ENCODE measurements at regions not wholly inside any gene's neighbourhood (a gene's known extent, or its start where the extent isn't known, plus 50 kb on each side); places are given as distances from the start of the nearest gene placed in this dataset.

DNA sequence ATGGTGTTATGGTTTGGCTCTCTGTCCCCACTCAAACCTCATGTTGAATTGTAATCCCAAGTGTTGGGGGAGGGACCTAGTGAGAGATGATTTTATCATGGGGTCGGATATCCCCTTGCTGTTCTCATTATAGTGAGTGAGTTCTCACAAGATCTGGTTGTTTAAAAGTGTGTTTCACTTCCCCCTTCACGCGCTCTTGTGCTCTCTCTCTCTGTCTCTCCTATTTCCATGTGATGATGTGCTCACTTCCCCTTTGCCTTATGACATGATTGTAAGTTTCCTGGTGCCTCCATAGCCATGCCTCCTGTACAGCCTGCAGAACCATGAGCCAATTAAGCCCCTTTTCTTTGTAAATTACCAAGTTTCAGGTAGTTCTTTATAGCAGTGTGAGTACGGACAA lies 765.1 kb downstream of the KCNA4 start:
- Histone ChIP-seq H3K79me2 (ENCODE audit: insufficient read depth, low read length) (no peaks in the 10 kb centered on the region), H3K4me2 (ENCODE audit: low read depth, low read length, poor library complexity, severe bottlenecking) (no peak overlapping the region), H3K27me3 (ENCODE audit: low read length) (no peaks in the 10 kb centered on the region), H3K36me3 (ENCODE audit: low read length) (no peaks in the 10 kb centered on the region), H3K9ac (ENCODE audit: low read length) (no peak overlapping the region), H3K27ac (ENCODE audit: low read depth, low read length) (no peak overlapping the region), H3F3A (ENCODE audit: insufficient read depth) (no peaks in the 10 kb centered on the region), H3K4me3 (ENCODE audit: insufficient read depth, low read length, poor library complexity, severe bottlenecking) (no peak overlapping the region), H2AFZ (ENCODE audit: low read depth, low read length, severe bottlenecking) (no peak overlapping the region), H4K20me1 (ENCODE audit: low read depth, low read length) (no peaks in the 10 kb centered on the region), H3K9me3 (ENCODE audit: insufficient read depth, low read length) (no peaks in the 10 kb centered on the region), H3K9me2 (replicated peaks; ENCODE audit: insufficient read depth, low read length) (no peaks in the 10 kb centered on the region)
- TF ChIP-seq EZH2phosphoT487 (conservative IDR thresholded peaks at IDR 0.05; ENCODE audit: low read length) = no peak
- TF ChIP-seq, protein P1, sequence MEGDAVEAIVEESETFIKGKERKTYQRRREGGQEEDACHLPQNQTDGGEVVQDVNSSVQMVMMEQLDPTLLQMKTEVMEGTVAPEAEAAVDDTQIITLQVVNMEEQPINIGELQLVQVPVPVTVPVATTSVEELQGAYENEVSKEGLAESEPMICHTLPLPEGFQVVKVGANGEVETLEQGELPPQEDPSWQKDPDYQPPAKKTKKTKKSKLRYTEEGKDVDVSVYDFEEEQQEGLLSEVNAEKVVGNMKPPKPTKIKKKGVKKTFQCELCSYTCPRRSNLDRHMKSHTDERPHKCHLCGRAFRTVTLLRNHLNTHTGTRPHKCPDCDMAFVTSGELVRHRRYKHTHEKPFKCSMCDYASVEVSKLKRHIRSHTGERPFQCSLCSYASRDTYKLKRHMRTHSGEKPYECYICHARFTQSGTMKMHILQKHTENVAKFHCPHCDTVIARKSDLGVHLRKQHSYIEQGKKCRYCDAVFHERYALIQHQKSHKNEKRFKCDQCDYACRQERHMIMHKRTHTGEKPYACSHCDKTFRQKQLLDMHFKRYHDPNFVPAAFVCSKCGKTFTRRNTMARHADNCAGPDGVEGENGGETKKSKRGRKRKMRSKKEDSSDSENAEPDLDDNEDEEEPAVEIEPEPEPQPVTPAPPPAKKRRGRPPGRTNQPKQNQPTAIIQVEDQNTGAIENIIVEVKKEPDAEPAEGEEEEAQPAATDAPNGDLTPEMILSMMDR (IDR thresholded peaks at IDR 0.05; ENCODE audit: insufficient read depth, low read length, poor library complexity, severe bottlenecking) = no peak

DNA sequence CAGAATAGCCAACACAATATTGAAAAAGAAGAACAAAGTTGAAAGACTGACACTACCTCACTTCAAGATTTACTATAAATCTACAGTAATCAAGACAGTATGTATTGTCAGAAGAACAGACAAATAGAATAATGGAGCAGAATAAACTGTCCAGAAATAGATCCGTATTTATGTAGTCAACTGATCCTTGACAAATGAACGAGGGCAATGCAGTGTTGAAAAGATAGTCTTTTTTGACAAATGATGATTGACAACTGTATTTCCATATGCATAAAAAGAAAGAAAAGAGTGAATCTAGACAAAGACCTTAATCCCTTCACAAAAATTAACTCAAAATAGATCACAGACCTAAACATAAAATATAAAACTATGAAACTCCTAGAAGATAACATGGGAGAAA lies 767.1 kb downstream of the KCNA4 start:
- H3K9me3 ChIP-seq (ENCODE audit: insufficient read depth, low read length) = no peaks in the 10 kb centered on the region
- H3K4me3 ChIP-seq (ENCODE audit: insufficient read depth, low read length, poor library complexity, severe bottlenecking) = no peak overlapping the region
- H3K4me2 ChIP-seq (ENCODE audit: low read depth, low read length, poor library complexity, severe bottlenecking) = no peak overlapping the region
- TF ChIP-seq, protein P1 (IDR thresholded peaks at IDR 0.05; ENCODE audit: insufficient read depth, low read length, poor library complexity, severe bottlenecking) = no peak
- TF ChIP-seq EZH2phosphoT487 (conservative IDR thresholded peaks at IDR 0.05; ENCODE audit: low read length) = no peak
- H3K9ac ChIP-seq (ENCODE audit: low read length) = no peak overlapping the region
- H3K79me2 ChIP-seq (ENCODE audit: insufficient read depth, low read length) = no peaks in the 10 kb centered on the region
- H4K20me1 ChIP-seq (ENCODE audit: low read depth, low read length) = no peaks in the 10 kb centered on the region
- H3K9me2 ChIP-seq (replicated peaks; ENCODE audit: insufficient read depth, low read length) = no peaks in the 10 kb centered on the region
- H3K27me3 ChIP-seq (ENCODE audit: low read length) = no peaks in the 10 kb centered on the region
- no peaks in the 10 kb centered on the region for H3F3A ChIP-seq (ENCODE audit: insufficient read depth)
- no peak overlapping the region for H3K27ac ChIP-seq (ENCODE audit: low read depth, low read length)
- no peaks in the 10 kb centered on the region for H3K36me3 ChIP-seq (ENCODE audit: low read length)
- H2AFZ ChIP-seq (ENCODE audit: low read depth, low read length, severe bottlenecking) = no peak overlapping the region

DNA sequence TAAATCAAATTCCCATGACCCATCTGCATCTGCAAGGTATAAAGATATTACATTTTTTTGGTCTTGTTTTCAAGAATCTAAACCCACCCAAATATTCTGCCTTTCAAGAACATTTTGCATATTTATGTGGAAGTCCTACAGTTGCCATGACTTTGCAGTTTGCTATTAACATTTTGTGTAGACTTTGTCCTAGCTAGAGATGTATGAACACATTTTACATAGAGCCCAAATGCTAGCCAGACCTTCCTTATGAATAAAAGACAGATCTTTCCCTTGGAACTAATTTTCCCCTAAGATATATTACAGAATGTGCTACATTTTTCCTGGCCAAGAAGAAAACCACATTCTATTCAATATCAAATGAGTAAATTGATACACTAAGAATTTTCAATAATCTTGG lies 772.5 kb downstream of the KCNA4 start:
- no peaks in the 10 kb centered on the region for H3K9me2 ChIP-seq (replicated peaks; ENCODE audit: insufficient read depth, low read length)
- no peaks in the 10 kb centered on the region for H3K27me3 ChIP-seq (ENCODE audit: low read length)
- H3K36me3 ChIP-seq (ENCODE audit: low read length) = no peaks in the 10 kb centered on the region
- no peak for TF ChIP-seq EZH2phosphoT487 (conservative IDR thresholded peaks at IDR 0.05; ENCODE audit: low read length)
- TF ChIP-seq, protein P1 (IDR thresholded peaks at IDR 0.05; ENCODE audit: insufficient read depth, low read length, poor library complexity, severe bottlenecking) = no peak
- H3K9me3 ChIP-seq (ENCODE audit: insufficient read depth, low read length) = no peaks in the 10 kb centered on the region
- H3K79me2 ChIP-seq (ENCODE audit: insufficient read depth, low read length) = no peaks in the 10 kb centered on the region
- no peak overlapping the region for H3K27ac ChIP-seq (ENCODE audit: low read depth, low read length)
- H3K4me3 ChIP-seq (ENCODE audit: insufficient read depth, low read length, poor library complexity, severe bottlenecking) = no peak overlapping the region
- H2AFZ ChIP-seq (ENCODE audit: low read depth, low read length, severe bottlenecking) = no peak overlapping the region
- no peak overlapping the region for H3K4me2 ChIP-seq (ENCODE audit: low read depth, low read length, poor library complexity, severe bottlenecking)
- no peaks in the 10 kb centered on the region for H3F3A ChIP-seq (ENCODE audit: insufficient read depth)
- H3K9ac ChIP-seq (ENCODE audit: low read length) = no peak overlapping the region
- no peaks in the 10 kb centered on the region for H4K20me1 ChIP-seq (ENCODE audit: low read depth, low read length)

Measured in SU-DHL-6 (cell line).